ENCODE measurements at regions not wholly inside any gene's neighbourhood (a gene's known extent, or its start where the extent isn't known, plus 50 kb on each side); places are given as distances from the start of the nearest gene placed in this dataset.
"Not testable (repeated sequence)": the region's sequence is repeated elsewhere in the genome, so short reads cannot be mapped to it uniquely, and the experiment has no call there.

DNA sequence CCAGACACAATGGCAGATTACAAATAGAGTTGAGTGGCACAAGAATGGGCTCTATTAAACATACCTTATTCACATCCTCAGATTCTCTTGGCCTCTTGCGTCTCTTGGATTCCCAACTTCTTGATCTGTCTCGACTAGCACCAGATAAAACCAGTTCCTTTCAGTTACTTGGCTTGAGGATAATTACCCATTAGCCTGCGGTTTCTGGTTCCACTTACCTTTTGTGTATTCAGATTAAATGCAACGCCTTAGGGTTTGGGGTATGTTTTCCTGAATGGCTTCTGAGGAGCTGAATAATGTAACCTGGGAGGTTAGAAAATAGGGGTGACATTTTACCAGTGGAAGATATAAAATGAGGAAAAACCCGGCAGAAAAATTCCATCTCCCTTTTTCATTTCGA is 154.4 kb upstream of the TSPY2 start:
- not testable (repeated sequence) for H3K36me3 ChIP-seq (ENCODE audit: control insufficient read depth, insufficient read depth, low read length); H3K4me3 ChIP-seq (ENCODE audit: low read length); DNase-seq (ENCODE audit: low read depth, low spot score); H3K9me3 ChIP-seq (ENCODE audit: control insufficient read depth, insufficient read depth, low read length); H3K27ac ChIP-seq (ENCODE audit: low read length); H3K4me1 ChIP-seq (ENCODE audit: control insufficient read depth, insufficient read depth, low read length); H3K27me3 ChIP-seq (ENCODE audit: control insufficient read depth, insufficient read depth, low read length)
- no CpG with 5 or more reads among the region's 6 CpGs for WGBS (ENCODE audit: insufficient coverage, insufficient read length)

- H3K4me3 ChIP-seq (ENCODE audit: low read length); H3K36me3 ChIP-seq (ENCODE audit: control insufficient read depth, insufficient read depth, low read length); H3K27me3 ChIP-seq (ENCODE audit: control insufficient read depth, insufficient read depth, low read length); H3K27ac ChIP-seq (ENCODE audit: low read length); H3K4me1 ChIP-seq (ENCODE audit: control insufficient read depth, insufficient read depth, low read length); H3K9me3 ChIP-seq (ENCODE audit: control insufficient read depth, insufficient read depth, low read length): not testable (repeated sequence)
- DNase-seq (ENCODE audit: low read depth, low spot score) = peak; percentile 27
- no CpG with 5 or more reads among the region's 2 CpGs for WGBS (ENCODE audit: insufficient coverage, insufficient read length)
These were observed 115.1 kb upstream of the TSPY2 start for GRCh38 chrY:6130689-6131619.

DNA sequence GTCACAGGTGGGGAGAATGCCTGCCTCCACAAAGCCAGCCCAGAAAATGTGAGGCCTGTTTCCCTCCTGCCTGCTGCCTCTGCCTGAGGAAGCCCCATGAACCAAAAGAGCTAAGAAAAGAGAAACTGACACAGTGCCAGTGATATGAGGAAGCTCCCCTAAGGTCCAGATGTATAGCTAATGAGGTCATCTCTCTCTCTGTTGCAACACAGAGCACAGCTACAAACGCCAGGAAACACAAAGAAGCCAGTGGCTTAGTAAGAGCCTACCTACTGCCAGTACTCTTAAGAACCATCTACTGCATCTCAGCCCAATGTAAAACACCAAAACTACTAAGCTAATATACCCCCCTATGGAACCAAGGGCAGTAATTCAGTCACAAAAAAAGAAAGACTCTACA is 109.9 kb upstream of the TSPY2 start:
- WGBS (ENCODE audit: insufficient coverage, insufficient read length) = no CpG with 5 or more reads among the region's 1 CpG
- not testable (repeated sequence) for H3K27ac ChIP-seq (ENCODE audit: low read length); H3K9me3 ChIP-seq (ENCODE audit: control insufficient read depth, insufficient read depth, low read length); H3K4me3 ChIP-seq (ENCODE audit: low read length); H3K36me3 ChIP-seq (ENCODE audit: control insufficient read depth, insufficient read depth, low read length); H3K4me1 ChIP-seq (ENCODE audit: control insufficient read depth, insufficient read depth, low read length); H3K27me3 ChIP-seq (ENCODE audit: control insufficient read depth, insufficient read depth, low read length); DNase-seq (ENCODE audit: low read depth, low spot score)

Data from iPS DF 6.9 (cell line).